Glutamatergic neuron (in vitro differentiated cells): ENCODE measurements at regions not wholly inside any gene's neighbourhood (a gene's known extent, or its start where the extent isn't known, plus 50 kb on each side); places are given as distances from the start of the nearest gene placed in this dataset.
"Not testable (repeated sequence)": the region's sequence is repeated elsewhere in the genome, so short reads cannot be mapped to it uniquely, and the experiment has no call there.

Source experiments
- DNase-seq: peaks from one replicate; pipeline ENCODE4 v3.0.0; 2022
- H3K27ac Mint-ChIP-seq: one replicate; pipeline ENCODE4 v1.8.0; 2020; ENCODE audit warnings: mild to moderate bottlenecking, mixed read lengths, inconsistent platforms; ENCODE audit not compliant: unreplicated experiment
- H3K27me3 Mint-ChIP-seq: one replicate; pipeline ENCODE4 v1.8.0; 2020; ENCODE audit warnings: mild to moderate bottlenecking, moderate library complexity, mixed read lengths, inconsistent platforms; ENCODE audit not compliant: unreplicated experiment
- H3K36me3 Mint-ChIP-seq: one replicate; pipeline ENCODE4 v1.8.0; 2020; ENCODE audit warnings: mild to moderate bottlenecking, mixed read lengths, inconsistent platforms; ENCODE audit not compliant: unreplicated experiment
- H3K4me1 Mint-ChIP-seq: one replicate; pipeline ENCODE4 v1.8.0; 2020; ENCODE audit warnings: mild to moderate bottlenecking, low read depth, mixed read lengths, inconsistent platforms; ENCODE audit not compliant: unreplicated experiment
- H3K4me3 Mint-ChIP-seq: one replicate; pipeline ENCODE4 v1.8.0; 2020; ENCODE audit warnings: mild to moderate bottlenecking, mixed read lengths, inconsistent platforms; ENCODE audit not compliant: unreplicated experiment
- H3K9me3 Mint-ChIP-seq: one replicate; pipeline ENCODE4 v1.8.0; 2020; ENCODE audit warnings: mild to moderate bottlenecking, moderate library complexity, mixed read lengths, inconsistent platforms; ENCODE audit not compliant: unreplicated experiment
- CTCF ChIP-seq: fragments of 200-600 bp; sonication (generic); IDR thresholded peaks from one replicate; pipeline ENCODE4 v1.5.0; 2021; ENCODE audit not compliant: partially characterized antibody, unreplicated experiment

GRCh38 chr11:41799754-41800153, 340.3 kb upstream of the LRRC4C start:
- no peaks in the 10 kb centered on the region for H3K4me1 Mint-ChIP-seq
- H3K36me3 Mint-ChIP-seq: no peaks in the 10 kb centered on the region
- DNase-seq: no peak
- no peak overlapping the region for H3K4me3 Mint-ChIP-seq
- H3K9me3 Mint-ChIP-seq: no peaks in the 10 kb centered on the region
- TF ChIP-seq CTCF: no peak
- H3K27ac Mint-ChIP-seq: no peak overlapping the region
- H3K27me3 Mint-ChIP-seq: no peaks in the 10 kb centered on the region

GRCh38 chr11:41803895-41804294, 344.4 kb upstream of the LRRC4C start:
- Mint-ChIP-seq H3K27ac (no peak overlapping the region), H3K9me3 (no peaks in the 10 kb centered on the region), H3K4me1 (no peaks in the 10 kb centered on the region), H3K27me3 (no peaks in the 10 kb centered on the region), H3K4me3 (no peak overlapping the region), H3K36me3 (no peaks in the 10 kb centered on the region)
- no peak for TF ChIP-seq CTCF
- DNase-seq: no peak

- no peak overlapping the region for H3K4me3 Mint-ChIP-seq
- no peaks in the 10 kb centered on the region for H3K4me1 Mint-ChIP-seq
- peaks cover 3% of the 10 kb centered on the region for H3K9me3 Mint-ChIP-seq
- no peaks in the 10 kb centered on the region for H3K27me3 Mint-ChIP-seq
- no peak overlapping the region for H3K27ac Mint-ChIP-seq
- no peak for DNase-seq
- H3K36me3 Mint-ChIP-seq: no peaks in the 10 kb centered on the region
- TF ChIP-seq CTCF: no peak
Measured at GRCh38 chr11:41816396-41816795, 356.9 kb upstream of the LRRC4C start.

GRCh38 chr11:41824287-41824686, 364.8 kb upstream of the LRRC4C start:
- not testable (repeated sequence) for H3K27ac Mint-ChIP-seq, H3K4me3 Mint-ChIP-seq, H3K36me3 Mint-ChIP-seq, H3K4me1 Mint-ChIP-seq, DNase-seq, H3K27me3 Mint-ChIP-seq, H3K9me3 Mint-ChIP-seq

GRCh38 chr11:41826085-41826484, 366.6 kb upstream of the LRRC4C start:
- DNase-seq: no peak
- Mint-ChIP-seq H3K9me3 (no peaks in the 10 kb centered on the region), H3K27me3 (no peaks in the 10 kb centered on the region), H3K4me1 (no peaks in the 10 kb centered on the region), H3K27ac (no peak overlapping the region), H3K4me3 (no peak overlapping the region), H3K36me3 (no peaks in the 10 kb centered on the region)
- no peak for TF ChIP-seq CTCF

GRCh38 chr11:41836431-41836830, 377.0 kb upstream of the LRRC4C start:
- no peaks in the 10 kb centered on the region for H3K36me3 Mint-ChIP-seq
- no peaks in the 10 kb centered on the region for H3K27me3 Mint-ChIP-seq
- no peak overlapping the region for H3K4me3 Mint-ChIP-seq
- H3K4me1 Mint-ChIP-seq: no peaks in the 10 kb centered on the region
- no peaks in the 10 kb centered on the region for H3K9me3 Mint-ChIP-seq
- H3K27ac Mint-ChIP-seq: no peak overlapping the region
- DNase-seq: no peak
- TF ChIP-seq CTCF: no peak
